A673 (cell line): ENCODE measurements at regions not wholly inside any gene's neighbourhood (a gene's known extent, or its start where the extent isn't known, plus 50 kb on each side); places are given as distances from the start of the nearest gene placed in this dataset.

Experiments
- BruUV-seq: library from RNA; stranded (reverse); fragments of 400-500 nt; replicated peaks from 2 replicates; lab custom pipeline; 2021; lab: Mats Ljungman, UMichigan
- CTCF ChIA-PET: fragments of 300-600 bp; sonication (Branson Sonifier 250); formaldehyde crosslinking; loops from one replicate; lab custom pipeline; 2022; ENCODE audit warnings: antibody characterized with exemption; lab: Charles Lee
- POLR2A ChIA-PET: fragments of 300-600 bp; sonication (Branson Sonifier 250); formaldehyde crosslinking; loops from one replicate; lab custom pipeline; 2022; ENCODE audit warnings: antibody characterized with exemption; ENCODE audit not compliant: low non-redundant PET; lab: Charles Lee
- DNase-seq: peaks from one replicate; pipeline ENCODE4 v3.0.0-alpha.2; 2015; ENCODE audit warnings: low spot score
- H3K27ac ChIP-seq: fragments of 200-600 bp; sonication (generic); 2 replicates; pipeline ENCODE4 v1.5.1; 2016; ENCODE audit warnings: mixed run types, low read depth, mild to moderate bottlenecking, mixed read lengths, antibody characterized with exemption, low read length; ENCODE audit not compliant: poor library complexity, severe bottlenecking
- H3K27me3 ChIP-seq: fragments of 200-600 bp; sonication (generic); replicated peaks from 2 replicates; pipeline ENCODE4 v1.6.1; 2017; ENCODE audit warnings: mixed run types, low read depth, mild to moderate bottlenecking, mixed read lengths, antibody characterized with exemption, low read length; ENCODE audit not compliant: insufficient read depth, poor library complexity
- H3K36me3 ChIP-seq: fragments of 200-600 bp; sonication (generic); 2 replicates; pipeline ENCODE4 v1.6.1; 2016; ENCODE audit warnings: mixed run types, mild to moderate bottlenecking, mixed read lengths, antibody characterized with exemption, low read length; ENCODE audit not compliant: insufficient read depth, poor library complexity, severe bottlenecking
- H3K4me1 ChIP-seq: fragments of 200-600 bp; sonication (generic); 2 replicates; pipeline ENCODE4 v1.6.1; 2017; ENCODE audit warnings: mixed run types, mild to moderate bottlenecking, mixed read lengths, antibody characterized with exemption, low read length; ENCODE audit not compliant: insufficient read depth, poor library complexity, severe bottlenecking
- H3K4me3 ChIP-seq: fragments of 200-600 bp; sonication (generic); 2 replicates; pipeline ENCODE4 v1.5.1; 2016; ENCODE audit warnings: low read depth, mixed run types, mild to moderate bottlenecking, mixed read lengths, low read length; ENCODE audit not compliant: poor library complexity, severe bottlenecking
- H3K9me3 ChIP-seq: fragments of 200-600 bp; sonication (generic); 2 replicates; pipeline ENCODE4 v1.6.1; 2016; ENCODE audit warnings: mixed run types, low read depth, mild to moderate bottlenecking, mixed read lengths, antibody characterized with exemption, low read length; ENCODE audit not compliant: poor library complexity, severe bottlenecking
- EZH2 ChIP-seq: fragments of 200-600 bp; sonication (generic); IDR thresholded peaks from 2 replicates; pipeline ENCODE4 v1.6.1; 2017; ENCODE audit warnings: borderline replicate concordance, low read depth, mild to moderate bottlenecking, mixed read lengths, antibody characterized with exemption, low read length; ENCODE audit not compliant: poor library complexity, severe bottlenecking
- intact Hi-C: fragments of 100-400 bp; cut with micrococcal nuclease; formaldehyde crosslinking; loops from one replicate; pipeline ENCODE4 v1.10.0; 2022; ENCODE audit not compliant: unreplicated experiment
- TF ChIP-seq, protein P1 (sequence below): fragments of 300-800, 200-600 bp; sonication (generic); conservative IDR thresholded peaks from 2 replicates; pipeline ENCODE4 v1.5.1; 2017; ENCODE audit warnings: low read depth, mild to moderate bottlenecking, antibody characterized with exemption, low read length, moderate library complexity, mixed read lengths

DNA sequence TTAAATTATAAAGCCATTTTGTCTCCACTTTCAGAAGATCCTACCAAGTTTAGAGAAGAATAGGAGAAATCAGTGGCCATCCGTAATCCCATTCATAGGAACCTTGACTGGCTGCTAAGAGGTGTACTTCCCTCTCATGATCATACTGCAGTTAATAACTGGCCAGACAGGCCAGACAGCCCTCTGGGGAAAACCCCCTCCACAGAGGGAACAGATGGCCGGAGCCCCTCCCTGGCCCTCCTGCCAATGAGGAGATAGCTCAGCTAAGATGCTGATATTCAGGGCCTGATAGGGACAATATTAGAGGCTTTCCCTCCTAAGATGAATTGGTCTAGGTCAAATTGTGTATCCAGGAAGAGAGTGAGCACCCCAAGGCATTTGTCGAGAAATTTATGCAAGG, 200.0 kb upstream of the MAOA start:
- DNase-seq: peak; percentile 4
- CTCF ChIA-PET: interaction anchor here (0.7 kb wide), 3 partner anchors 8 to 1892 kb away, joined by 3 to 14 read pairs (median 5); no protein-coding TSS in a partner anchor
- POLR2A ChIA-PET: no interaction called here
- intact Hi-C loops: loop anchor here (2.0 kb wide), 1 partner anchor 95 kb away; no protein-coding TSS in a partner anchor
- TF ChIP-seq, protein P1, sequence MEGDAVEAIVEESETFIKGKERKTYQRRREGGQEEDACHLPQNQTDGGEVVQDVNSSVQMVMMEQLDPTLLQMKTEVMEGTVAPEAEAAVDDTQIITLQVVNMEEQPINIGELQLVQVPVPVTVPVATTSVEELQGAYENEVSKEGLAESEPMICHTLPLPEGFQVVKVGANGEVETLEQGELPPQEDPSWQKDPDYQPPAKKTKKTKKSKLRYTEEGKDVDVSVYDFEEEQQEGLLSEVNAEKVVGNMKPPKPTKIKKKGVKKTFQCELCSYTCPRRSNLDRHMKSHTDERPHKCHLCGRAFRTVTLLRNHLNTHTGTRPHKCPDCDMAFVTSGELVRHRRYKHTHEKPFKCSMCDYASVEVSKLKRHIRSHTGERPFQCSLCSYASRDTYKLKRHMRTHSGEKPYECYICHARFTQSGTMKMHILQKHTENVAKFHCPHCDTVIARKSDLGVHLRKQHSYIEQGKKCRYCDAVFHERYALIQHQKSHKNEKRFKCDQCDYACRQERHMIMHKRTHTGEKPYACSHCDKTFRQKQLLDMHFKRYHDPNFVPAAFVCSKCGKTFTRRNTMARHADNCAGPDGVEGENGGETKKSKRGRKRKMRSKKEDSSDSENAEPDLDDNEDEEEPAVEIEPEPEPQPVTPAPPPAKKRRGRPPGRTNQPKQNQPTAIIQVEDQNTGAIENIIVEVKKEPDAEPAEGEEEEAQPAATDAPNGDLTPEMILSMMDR: no peak
- no peak for TF ChIP-seq EZH2
- Histone ChIP-seq H3K27ac (peak overlapping the region; percentile 62), H3K4me3 (no peak overlapping the region), H3K4me1 (peaks cover 21% of the 10 kb centered on the region), H3K36me3 (no peaks in the 10 kb centered on the region), H3K27me3 (no peaks in the 10 kb centered on the region), H3K9me3 (peaks cover 9% of the 10 kb centered on the region)
- no TSS peak for BruUV-seq

DNA sequence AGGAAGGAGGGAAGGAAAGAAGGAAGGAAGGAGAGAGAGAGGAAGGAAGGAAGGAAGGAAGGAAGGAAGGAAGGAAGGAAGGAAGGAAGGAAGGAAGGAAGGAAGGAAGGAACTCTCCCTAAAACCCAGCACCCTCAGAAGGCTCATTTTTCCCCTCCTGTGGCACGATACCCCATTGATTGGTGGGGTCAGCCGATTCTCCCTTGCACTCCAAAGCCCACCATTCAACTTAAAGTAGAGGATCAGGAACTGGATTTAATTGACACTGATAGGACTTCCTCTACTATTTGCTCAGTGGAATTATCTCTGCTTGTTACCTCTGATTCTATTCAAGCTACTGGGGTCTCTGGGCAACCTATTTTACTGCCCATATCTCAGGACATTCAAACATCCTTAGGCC, 199.2 kb upstream of the MAOA start:
- no peak overlapping the region for H3K4me3 ChIP-seq
- DNase-seq: peak; percentile 67
- ChIA-PET CTCF (interaction anchor here (0.7 kb wide), 3 partner anchors 9 to 1893 kb away, joined by 3 to 14 read pairs (median 5); no protein-coding TSS in a partner anchor), POLR2A (interaction anchor here (0.6 kb wide), 1 partner anchor 51 kb away, joined by 3 read pairs; no protein-coding TSS in a partner anchor)
- no peaks in the 10 kb centered on the region for H3K36me3 ChIP-seq
- BruUV-seq: no TSS peak
- H3K4me1 ChIP-seq: peaks cover 21% of the 10 kb centered on the region
- no peaks in the 10 kb centered on the region for H3K27me3 ChIP-seq
- H3K27ac ChIP-seq: peak overlapping the region; percentile 75
- intact Hi-C loops: loop anchor here (2.0 kb wide), 1 partner anchor 94 kb away; no protein-coding TSS in a partner anchor
- TF ChIP-seq, protein P1: no peak
- no peak for TF ChIP-seq EZH2
- peaks cover 9% of the 10 kb centered on the region for H3K9me3 ChIP-seq

DNA sequence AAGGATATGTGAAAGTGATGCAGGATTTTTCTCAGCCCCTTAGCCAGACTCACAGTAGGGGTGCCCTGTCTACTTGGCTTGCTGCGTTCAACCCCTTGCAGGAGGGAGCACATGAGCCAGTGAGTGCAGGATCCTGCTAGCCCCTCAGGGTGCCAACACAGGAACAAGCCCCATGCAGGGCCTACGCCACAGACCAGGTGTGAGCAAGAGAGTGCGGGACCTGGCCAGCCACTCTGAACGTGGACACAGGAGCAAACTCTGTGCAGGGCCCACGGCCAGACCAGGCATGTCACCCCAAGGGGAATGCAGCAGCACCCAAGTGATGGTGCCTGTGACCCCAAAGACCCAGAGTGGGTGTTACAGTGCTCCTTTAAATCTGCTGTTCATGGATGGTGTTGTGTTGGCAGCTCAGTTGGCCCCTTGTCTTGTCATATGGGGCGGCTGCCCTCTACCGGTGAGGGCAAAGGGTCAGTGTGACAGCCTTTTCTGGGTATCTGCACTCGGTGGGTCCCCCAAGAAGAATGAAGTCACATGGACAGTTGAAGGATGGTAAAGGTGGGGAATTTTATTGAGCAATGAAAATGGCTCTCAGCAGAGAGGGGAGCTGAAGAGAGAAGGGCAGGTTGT, 188.4 kb upstream of the MAOA start:
- ChIA-PET CTCF (no interaction called here), POLR2A (no interaction called here)
- intact Hi-C loops: no loop called here
- BruUV-seq: no TSS peak
- H3K27me3 ChIP-seq: no peaks in the 10 kb centered on the region
- no peaks in the 10 kb centered on the region for H3K4me1 ChIP-seq
- no peak overlapping the region for H3K27ac ChIP-seq
- H3K9me3 ChIP-seq: no peaks in the 10 kb centered on the region
- no peaks in the 10 kb centered on the region for H3K36me3 ChIP-seq
- no peak for DNase-seq
- no peak overlapping the region for H3K4me3 ChIP-seq
- TF ChIP-seq EZH2: no peak
- TF ChIP-seq, protein P1: no peak; the same call in 1 of the 2 replicates
